ENCODE measurements at regions not wholly inside any gene's neighbourhood (a gene's known extent, or its start where the extent isn't known, plus 50 kb on each side); places are given as distances from the start of the nearest gene placed in this dataset.
"Not testable (repeated sequence)": the region's sequence is repeated elsewhere in the genome, so short reads cannot be mapped to it uniquely, and the experiment has no call there.

DNA sequence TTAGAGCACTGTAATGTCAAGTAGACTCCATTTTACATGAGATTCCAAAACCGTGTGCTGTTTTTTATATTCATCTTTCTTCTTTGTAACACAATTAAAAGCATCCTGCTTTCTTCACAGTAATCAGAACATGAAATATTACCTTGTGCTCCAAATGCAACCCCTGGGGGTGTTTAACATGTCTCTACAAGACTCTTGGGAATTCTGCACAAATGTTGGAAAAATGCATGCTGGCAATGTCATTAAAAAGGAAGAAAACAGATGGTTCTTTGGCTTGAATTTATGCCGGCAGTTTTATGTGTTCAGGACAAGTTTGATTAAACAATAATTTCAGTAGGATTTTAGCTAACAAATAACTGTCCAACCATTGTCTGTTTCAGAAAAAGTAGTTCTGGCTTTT, 159.1 kb downstream of the LIG4 start:
- Mint-ChIP-seq H3K4me1 (no peaks in the 10 kb centered on the region), H3K4me3 (no peak overlapping the region), H3K27me3 (peaks cover 3% of the 10 kb centered on the region), H3K9me3 (peaks cover 10% of the 10 kb centered on the region), H3K36me3 (ENCODE audit: low read depth) (no peaks in the 10 kb centered on the region), H3K27ac (no peak overlapping the region)
- ATAC-seq (replicated peaks): no peak

- Mint-ChIP-seq H3K4me3 (no peak overlapping the region), H3K36me3 (ENCODE audit: low read depth) (no peaks in the 10 kb centered on the region), H3K27me3 (peaks cover 3% of the 10 kb centered on the region), H3K9me3 (peaks cover 10% of the 10 kb centered on the region), H3K27ac (no peak overlapping the region), H3K4me1 (no peaks in the 10 kb centered on the region)
- no peak for ATAC-seq (replicated peaks)
These were observed 166.1 kb downstream of the LIG4 start for GRCh38 chr13:108049211-108049610.

DNA sequence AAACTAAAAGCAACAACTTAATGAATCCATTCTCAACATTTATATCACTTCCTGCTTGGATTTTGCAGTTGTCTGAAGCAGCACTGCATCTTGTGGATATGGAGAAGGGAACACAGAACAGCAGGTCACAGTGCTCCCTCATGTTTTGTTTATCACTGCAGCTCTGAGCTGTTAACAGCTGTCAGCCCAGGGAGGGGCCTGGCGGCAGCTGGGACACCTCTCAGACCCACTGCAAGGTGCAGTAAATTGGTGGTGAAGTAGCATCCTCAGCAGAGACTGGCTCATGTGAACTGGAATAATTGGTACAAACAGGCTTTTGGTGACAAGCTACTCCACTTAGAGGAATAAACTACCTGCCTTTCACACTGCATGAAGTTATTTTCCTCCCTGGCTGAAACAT, 170.4 kb downstream of the LIG4 start:
- Mint-ChIP-seq H3K27me3 (no peaks in the 10 kb centered on the region), H3K9me3 (peaks cover 10% of the 10 kb centered on the region), H3K27ac (no peak overlapping the region), H3K4me3 (no peak overlapping the region), H3K36me3 (ENCODE audit: low read depth) (no peaks in the 10 kb centered on the region), H3K4me1 (no peaks in the 10 kb centered on the region)
- ATAC-seq (replicated peaks): no peak

DNA sequence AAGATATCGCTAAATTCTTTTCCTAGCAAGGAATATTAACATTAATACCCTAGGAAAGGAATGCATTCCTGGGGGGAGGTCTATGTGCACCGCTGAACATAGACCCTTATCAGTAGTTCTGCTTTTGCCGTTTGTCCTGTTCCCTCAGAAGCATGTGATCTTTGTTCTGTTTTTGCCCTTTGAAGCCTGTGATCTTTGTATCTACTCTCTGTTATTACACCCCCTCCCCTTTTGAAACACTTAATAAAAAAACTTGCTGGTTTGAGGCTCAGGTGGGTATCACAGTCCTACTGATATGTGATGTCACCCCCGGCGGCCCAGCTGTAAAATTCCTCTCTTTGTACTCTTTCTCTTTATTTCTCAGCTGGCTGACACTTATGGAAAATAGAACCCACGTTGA, 172.5 kb downstream of the LIG4 start:
- H3K4me1 Mint-ChIP-seq; H3K4me3 Mint-ChIP-seq; H3K9me3 Mint-ChIP-seq; H3K36me3 Mint-ChIP-seq (ENCODE audit: low read depth); H3K27ac Mint-ChIP-seq; ATAC-seq (replicated peaks); H3K27me3 Mint-ChIP-seq: not testable (repeated sequence)

- no peak overlapping the region for H3K27ac Mint-ChIP-seq
- H3K4me1 Mint-ChIP-seq: no peaks in the 10 kb centered on the region
- no peaks in the 10 kb centered on the region for H3K36me3 Mint-ChIP-seq (ENCODE audit: low read depth)
- no peak overlapping the region for H3K4me3 Mint-ChIP-seq
- H3K9me3 Mint-ChIP-seq: peaks cover 10% of the 10 kb centered on the region
- ATAC-seq (replicated peaks): no peak
- H3K27me3 Mint-ChIP-seq: no peaks in the 10 kb centered on the region
These were observed 178.0 kb downstream of the LIG4 start for GRCh38 chr13:108037348-108037747.

DNA sequence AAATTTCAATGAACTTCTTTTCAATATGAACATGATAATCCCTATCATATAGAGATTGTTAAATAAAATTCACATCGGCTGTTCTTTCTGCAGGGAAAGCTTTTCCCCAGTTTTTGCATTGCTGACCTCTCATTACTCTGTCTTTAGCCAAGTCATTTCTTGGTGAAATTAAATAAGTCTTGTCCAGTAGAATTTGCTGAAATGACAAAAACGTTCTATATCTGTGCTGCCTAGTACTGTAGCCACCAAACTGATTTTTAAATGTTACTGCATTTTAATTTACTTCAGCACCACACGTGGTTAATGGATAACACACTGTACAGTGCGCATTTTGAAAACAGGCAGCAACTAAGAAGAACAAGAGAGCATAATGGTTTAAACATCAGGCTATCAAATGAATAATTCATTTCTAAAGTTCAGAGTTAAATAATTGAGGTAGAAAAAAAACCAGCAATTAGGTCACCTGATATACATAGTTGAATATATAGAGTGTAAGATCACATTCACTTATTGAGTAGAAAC, 178.9 kb downstream of the LIG4 start:
- no peak overlapping the region for H3K27ac Mint-ChIP-seq

DNA sequence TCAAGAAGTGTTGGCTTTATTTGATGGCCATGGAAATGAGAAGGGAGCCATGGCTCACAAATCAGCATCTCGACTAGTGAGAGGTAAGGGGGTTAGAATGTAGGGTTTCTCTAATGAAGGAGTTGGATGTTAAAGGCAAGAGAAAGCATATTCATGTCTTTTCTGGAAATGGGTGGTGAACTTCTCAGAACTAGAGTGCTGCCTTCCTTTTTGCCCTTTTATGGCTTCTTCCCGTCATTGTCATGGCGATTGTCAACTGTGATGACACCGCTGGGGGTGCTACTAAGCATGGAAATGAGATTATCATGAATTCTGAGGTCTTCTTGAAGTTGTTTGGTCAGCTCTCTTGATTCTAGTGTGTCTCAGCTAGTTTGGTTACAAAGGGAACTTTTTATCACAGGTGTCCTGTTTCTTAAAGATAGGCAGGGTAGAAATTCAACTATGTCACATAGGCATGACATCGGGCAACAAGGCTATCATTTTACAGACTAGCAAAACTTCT, 180.4 kb downstream of the LIG4 start:
- no peak for ATAC-seq (replicated peaks)
- no peaks in the 10 kb centered on the region for H3K36me3 Mint-ChIP-seq (ENCODE audit: low read depth)
- H3K4me3 Mint-ChIP-seq: no peak overlapping the region

More for the DNA sequence above, 178.9 kb downstream of the LIG4 start:
- H3K4me3 Mint-ChIP-seq: no peak overlapping the region
- no peaks in the 10 kb centered on the region for H3K4me1 Mint-ChIP-seq
- ATAC-seq (replicated peaks): no peak
- no peaks in the 10 kb centered on the region for H3K27me3 Mint-ChIP-seq
- H3K36me3 Mint-ChIP-seq (ENCODE audit: low read depth): no peaks in the 10 kb centered on the region
- H3K9me3 Mint-ChIP-seq: peaks cover 10% of the 10 kb centered on the region

GRCh38 chr13:108033800-108034707, 181.3 kb downstream of the LIG4 start:
- ATAC-seq (replicated peaks): no peak
- Mint-ChIP-seq H3K27me3 (peaks cover 3% of the 10 kb centered on the region), H3K27ac (no peak overlapping the region), H3K4me1 (no peaks in the 10 kb centered on the region), H3K9me3 (peaks cover 13% of the 10 kb centered on the region), H3K36me3 (ENCODE audit: low read depth) (no peaks in the 10 kb centered on the region), H3K4me3 (no peak overlapping the region)

More for the DNA sequence above, 180.4 kb downstream of the LIG4 start:
- Mint-ChIP-seq H3K9me3 (peaks cover 10% of the 10 kb centered on the region), H3K4me1 (no peaks in the 10 kb centered on the region), H3K27ac (no peak overlapping the region), H3K27me3 (no peaks in the 10 kb centered on the region)

GRCh38 chr13:108031865-108032264, 183.5 kb downstream of the LIG4 start:
- H3K27me3 Mint-ChIP-seq: peaks cover 5% of the 10 kb centered on the region
- H3K27ac Mint-ChIP-seq: no peak overlapping the region
- H3K9me3 Mint-ChIP-seq: peaks cover 16% of the 10 kb centered on the region
- no peaks in the 10 kb centered on the region for H3K36me3 Mint-ChIP-seq (ENCODE audit: low read depth)
- ATAC-seq (replicated peaks): no peak
- no peaks in the 10 kb centered on the region for H3K4me1 Mint-ChIP-seq
- no peak overlapping the region for H3K4me3 Mint-ChIP-seq

DNA sequence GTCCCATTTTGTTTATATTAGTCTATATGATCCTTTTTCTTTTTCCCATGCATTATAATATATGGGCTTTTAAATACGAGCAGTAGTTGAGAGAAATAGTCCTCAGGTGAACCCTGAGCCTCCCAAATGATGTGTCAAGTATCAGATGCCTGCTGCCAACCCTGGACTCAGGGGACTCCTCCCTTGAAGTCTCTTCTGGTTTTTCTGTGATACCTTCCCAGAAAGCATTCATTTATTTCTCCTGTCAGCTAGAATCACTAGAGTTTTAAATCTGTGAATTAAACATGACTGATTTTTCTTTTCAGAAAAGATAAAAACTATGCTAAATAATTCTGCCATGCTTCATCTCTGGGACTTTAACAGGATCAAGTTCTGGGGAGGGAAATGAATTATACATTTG, 184.6 kb downstream of the LIG4 start:
- Mint-ChIP-seq H3K4me3 (no peak overlapping the region), H3K4me1 (no peaks in the 10 kb centered on the region), H3K9me3 (peaks cover 11% of the 10 kb centered on the region), H3K27me3 (peaks cover 5% of the 10 kb centered on the region), H3K27ac (no peak overlapping the region), H3K36me3 (ENCODE audit: low read depth) (no peaks in the 10 kb centered on the region)
- ATAC-seq (replicated peaks): no peak

DNA sequence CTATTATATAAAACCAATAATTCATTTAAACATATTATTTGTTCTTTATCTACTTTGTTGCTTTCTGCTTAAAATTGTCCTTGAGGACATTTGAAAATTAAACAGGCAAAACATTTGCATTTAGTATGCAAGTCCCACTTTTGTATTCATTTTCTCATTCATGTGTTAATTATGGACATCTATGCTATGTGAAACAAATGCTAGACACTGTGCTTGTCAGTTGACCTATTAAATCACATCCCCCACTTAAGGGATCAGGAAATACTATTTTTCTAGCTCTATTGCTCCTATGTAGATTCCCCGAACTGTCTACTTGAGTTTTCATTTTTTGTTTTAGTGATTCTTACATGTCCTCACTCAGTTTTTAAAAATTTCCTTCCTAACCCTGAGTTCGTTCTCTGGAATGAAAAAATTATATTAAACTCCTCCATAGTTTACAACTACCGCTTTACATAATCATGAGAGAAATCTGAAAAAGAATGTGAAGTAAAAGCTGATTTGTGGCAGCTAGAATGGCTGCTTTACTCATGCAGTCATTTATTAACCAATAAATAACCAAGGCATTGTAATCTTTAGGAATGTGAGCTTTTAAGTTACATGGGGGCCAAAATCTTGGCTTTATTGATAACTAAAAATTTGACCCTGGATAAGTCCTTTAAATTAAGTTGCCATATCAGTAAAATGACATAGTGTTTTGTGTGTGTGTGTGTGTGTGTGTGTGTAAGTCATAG, 188.5 kb downstream of the LIG4 start:
- Mint-ChIP-seq H3K27me3 (peaks cover 5% of the 10 kb centered on the region), H3K36me3 (ENCODE audit: low read depth) (no peaks in the 10 kb centered on the region), H3K9me3 (peaks cover 10% of the 10 kb centered on the region), H3K4me3 (no peak overlapping the region), H3K27ac (no peak overlapping the region), H3K4me1 (no peaks in the 10 kb centered on the region)
- ATAC-seq (replicated peaks): no peak

GRCh38 chr13:108020027-108020426, 195.3 kb downstream of the LIG4 start:
- H3K9me3 Mint-ChIP-seq: peaks cover 13% of the 10 kb centered on the region
- no peaks in the 10 kb centered on the region for H3K36me3 Mint-ChIP-seq (ENCODE audit: low read depth)
- H3K27ac Mint-ChIP-seq: no peak overlapping the region
- no peaks in the 10 kb centered on the region for H3K27me3 Mint-ChIP-seq
- no peaks in the 10 kb centered on the region for H3K4me1 Mint-ChIP-seq
- no peak for ATAC-seq (replicated peaks)
- H3K4me3 Mint-ChIP-seq: no peak overlapping the region

DNA sequence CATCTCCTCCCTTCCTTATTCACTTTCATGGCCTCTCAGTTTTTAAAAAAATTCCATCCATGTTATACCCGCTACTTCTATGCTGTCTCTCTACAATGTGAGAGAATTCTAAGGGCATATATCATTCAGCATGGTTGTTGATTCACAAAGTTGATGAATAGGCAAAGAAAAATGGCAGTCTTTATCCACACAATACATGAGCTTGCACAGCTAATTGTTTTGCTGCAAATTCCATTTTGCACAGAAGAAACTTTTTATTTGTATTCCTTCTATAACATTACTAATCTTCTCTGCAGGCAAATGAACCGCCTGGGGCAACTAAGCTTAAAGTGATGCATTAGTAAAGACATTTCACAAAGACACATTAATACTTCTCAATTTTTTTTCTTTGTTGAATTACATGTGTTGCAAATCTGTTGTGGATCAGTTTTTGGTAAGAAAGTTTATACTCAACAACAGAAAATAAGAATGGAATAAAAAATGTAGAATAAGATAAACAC, 196.9 kb downstream of the LIG4 start:
- Mint-ChIP-seq H3K9me3 (peaks cover 13% of the 10 kb centered on the region), H3K27me3 (no peaks in the 10 kb centered on the region), H3K4me3 (no peak overlapping the region), H3K4me1 (no peaks in the 10 kb centered on the region), H3K36me3 (ENCODE audit: low read depth) (no peaks in the 10 kb centered on the region), H3K27ac (no peak overlapping the region)
- no peak for ATAC-seq (replicated peaks)

DNA sequence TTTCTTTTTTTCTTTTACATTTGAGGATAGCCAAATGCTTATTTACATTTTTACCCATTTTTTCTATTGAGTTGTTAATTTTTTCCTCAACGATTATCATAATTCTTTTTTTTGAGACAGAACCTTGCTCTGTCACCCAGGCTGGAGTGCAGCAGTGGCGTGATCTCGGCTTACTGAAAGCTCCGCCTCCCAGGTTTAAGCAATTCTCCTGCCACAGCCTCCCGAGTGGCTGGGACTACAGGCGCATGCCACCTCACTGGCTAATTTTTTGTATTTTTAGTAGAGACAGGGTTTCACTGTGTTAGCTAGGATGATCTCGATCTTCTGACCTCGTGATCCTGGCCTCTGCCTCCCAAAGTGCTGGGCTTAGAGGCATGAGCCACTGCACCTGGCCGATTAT, 208.7 kb downstream of the LIG4 start:
- ATAC-seq (replicated peaks): no peak
- Mint-ChIP-seq H3K4me3 (no peak overlapping the region), H3K27me3 (no peaks in the 10 kb centered on the region), H3K36me3 (ENCODE audit: low read depth) (no peaks in the 10 kb centered on the region), H3K9me3 (peaks cover 15% of the 10 kb centered on the region), H3K4me1 (no peaks in the 10 kb centered on the region), H3K27ac (no peak overlapping the region)

Data from activated T-helper 17 cell treated with anti-CD3 and anti-CD28 coated beads, Interleukin-2, amount 50 U/mL, for 72 hours (primary cell).